Fibroblast of lung (primary cell): ENCODE measurements at regions not wholly inside any gene's neighbourhood (a gene's known extent, or its start where the extent isn't known, plus 50 kb on each side); places are given as distances from the start of the nearest gene placed in this dataset.

ENCODE experiments used
- EZH2 ChIP-seq: IDR thresholded peaks from 2 replicates; pipeline ENCODE4 v1.5.1; 2012; ENCODE audit warnings: low read length, control low read depth, mild to moderate bottlenecking; ENCODE audit errors: missing control alignments
- TF ChIP-seq, protein P1 (sequence below), 2 donors: IDR thresholded peaks in 1 of 2; conservative IDR thresholded peaks in 1 of 2; 1 replicate in 1 of 2; 2 replicates in 1 of 2; pipeline ENCODE4 v1.5.1; 2011 to 2012; ENCODE audit warnings: low read length in 2 of 2, control low read depth in 1 of 2, inconsistent platforms in 1 of 2, low read depth in 1 of 2, mild to moderate bottlenecking in 1 of 2

DNA sequence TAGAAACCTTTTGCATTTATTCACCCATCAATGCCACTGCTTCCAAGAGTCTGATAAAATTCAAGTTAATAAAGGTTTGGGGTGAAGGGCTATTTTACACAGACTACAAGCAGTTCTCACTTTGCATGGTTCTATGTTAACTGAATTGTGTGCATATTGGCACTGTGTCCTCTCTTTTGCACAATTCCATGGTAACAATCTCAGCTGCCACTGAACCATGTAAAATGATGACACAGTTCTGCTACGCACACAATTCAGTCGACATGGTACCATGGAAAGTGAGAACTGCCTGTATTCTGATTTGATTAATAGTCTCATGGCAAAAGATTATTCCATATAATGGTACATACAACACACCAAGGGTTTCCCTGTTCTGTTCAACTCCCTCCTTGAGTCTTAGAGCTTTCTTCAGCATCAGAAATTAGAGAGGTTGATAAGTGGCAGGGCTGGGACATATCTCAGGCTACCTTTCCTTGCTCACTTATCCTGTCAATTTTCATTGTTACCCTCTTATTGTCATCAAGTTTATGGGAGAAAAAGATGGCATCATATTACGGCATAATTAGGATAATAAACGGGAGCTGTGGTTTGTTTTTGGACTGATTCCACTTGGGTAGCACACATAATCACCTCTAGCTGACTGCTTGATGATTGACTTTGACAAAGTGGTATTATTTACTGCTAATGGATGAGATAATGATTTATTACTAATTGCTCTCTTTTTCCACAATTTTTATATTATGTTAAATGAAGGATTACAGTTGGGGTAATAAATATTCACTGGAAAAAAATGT, 139.3 kb upstream of the CREB1 start:
- TF ChIP-seq, protein P1, sequence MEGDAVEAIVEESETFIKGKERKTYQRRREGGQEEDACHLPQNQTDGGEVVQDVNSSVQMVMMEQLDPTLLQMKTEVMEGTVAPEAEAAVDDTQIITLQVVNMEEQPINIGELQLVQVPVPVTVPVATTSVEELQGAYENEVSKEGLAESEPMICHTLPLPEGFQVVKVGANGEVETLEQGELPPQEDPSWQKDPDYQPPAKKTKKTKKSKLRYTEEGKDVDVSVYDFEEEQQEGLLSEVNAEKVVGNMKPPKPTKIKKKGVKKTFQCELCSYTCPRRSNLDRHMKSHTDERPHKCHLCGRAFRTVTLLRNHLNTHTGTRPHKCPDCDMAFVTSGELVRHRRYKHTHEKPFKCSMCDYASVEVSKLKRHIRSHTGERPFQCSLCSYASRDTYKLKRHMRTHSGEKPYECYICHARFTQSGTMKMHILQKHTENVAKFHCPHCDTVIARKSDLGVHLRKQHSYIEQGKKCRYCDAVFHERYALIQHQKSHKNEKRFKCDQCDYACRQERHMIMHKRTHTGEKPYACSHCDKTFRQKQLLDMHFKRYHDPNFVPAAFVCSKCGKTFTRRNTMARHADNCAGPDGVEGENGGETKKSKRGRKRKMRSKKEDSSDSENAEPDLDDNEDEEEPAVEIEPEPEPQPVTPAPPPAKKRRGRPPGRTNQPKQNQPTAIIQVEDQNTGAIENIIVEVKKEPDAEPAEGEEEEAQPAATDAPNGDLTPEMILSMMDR (conservative IDR thresholded peaks at IDR 0.05 in 1 of 2, IDR thresholded peaks at IDR 0.05 in 1 of 2; ENCODE audit: low read depth in 1 of 2, low read length in 2 of 2): no peak
- no peak for TF ChIP-seq EZH2
